Stimulated activated CD4-positive, alpha-beta T cell treated with anti-CD3 and anti-CD28 coated beads, Interleukin-15, amount 100 ng/mL, for 48 hours (primary cell): ENCODE measurements at regions not wholly inside any gene's neighbourhood (a gene's known extent, or its start where the extent isn't known, plus 50 kb on each side); places are given as distances from the start of the nearest gene placed in this dataset.
"Not testable (repeated sequence)": the region's sequence is repeated elsewhere in the genome, so short reads cannot be mapped to it uniquely, and the experiment has no call there.

Experiments
- DNase-seq, 2 donors: peaks; one replicate each; pipeline ENCODE4 v3.0.0-alpha.2; 2020; ENCODE audit warnings: low read depth in 2 of 2

- no peak for DNase-seq
These were observed 1094.0 kb downstream of the FSCB start for GRCh38 chr14:43413084-43413483.

GRCh38 chr14:43411841-43412240, 1095.2 kb downstream of the FSCB start:
- DNase-seq: no peak

DNA sequence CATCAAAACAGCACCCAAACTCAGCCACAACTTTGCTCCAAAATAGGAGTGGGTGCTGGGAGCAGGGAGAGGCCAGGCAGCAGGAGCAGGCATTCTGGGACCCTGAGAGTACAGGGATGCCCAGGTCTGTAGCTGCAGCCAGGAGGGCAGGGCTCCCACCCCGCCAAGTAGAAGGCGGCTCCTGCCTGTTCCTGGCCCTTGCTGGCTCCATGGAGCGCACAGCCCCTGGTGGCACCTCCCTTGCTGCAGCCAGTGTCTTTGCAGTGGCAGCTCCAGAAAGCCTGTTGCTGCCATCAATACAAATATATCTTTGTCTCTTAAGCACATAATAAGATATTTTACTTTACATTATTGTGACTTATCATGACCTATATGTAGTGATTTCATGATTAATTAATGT, 1096.5 kb downstream of the FSCB start:
- DNase-seq: no peak

- DNase-seq: no peak
These were observed 1098.6 kb downstream of the FSCB start for GRCh38 chr14:43408472-43408871.

DNA sequence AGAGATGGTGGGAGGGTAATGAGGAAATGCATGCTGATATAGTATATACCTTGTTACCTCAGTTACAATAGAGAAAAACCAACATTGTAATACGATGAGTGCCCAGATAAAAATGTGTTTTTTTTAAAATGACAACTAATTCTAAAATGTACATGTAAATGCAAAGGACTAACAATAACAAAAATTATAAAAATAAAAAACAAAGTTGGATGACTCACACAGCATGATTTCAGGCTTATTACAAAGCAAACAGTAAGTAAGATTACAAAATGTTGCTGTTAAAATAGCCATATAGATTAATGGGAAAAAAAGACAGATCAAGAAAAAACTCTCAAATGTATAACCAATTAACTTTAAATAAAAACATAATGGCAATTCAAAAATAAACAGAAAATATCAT, 1099.4 kb downstream of the FSCB start:
- no peak for DNase-seq

- DNase-seq: no peak
These were observed 1100.2 kb downstream of the FSCB start for GRCh38 chr14:43406931-43407330.

GRCh38 chr14:43399289-43399688, 1107.8 kb downstream of the FSCB start:
- no peak for DNase-seq

DNA sequence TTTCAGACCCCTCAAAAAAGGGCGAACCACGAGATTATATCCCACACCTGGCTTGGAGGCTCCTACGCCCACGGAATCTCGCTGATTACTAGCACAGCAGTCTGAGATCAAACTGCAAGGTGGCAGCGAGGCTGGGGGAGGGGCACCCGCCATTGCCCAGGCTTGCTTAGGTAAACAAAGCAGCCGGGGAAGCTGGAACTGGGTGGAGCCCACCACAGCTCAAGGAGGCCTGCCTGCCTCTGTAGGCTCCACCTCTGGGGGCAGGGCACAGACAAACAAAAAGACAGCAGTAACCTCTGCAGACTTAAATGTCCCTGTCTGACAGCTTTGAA, 1136.6 kb downstream of the FSCB start:
- DNase-seq: not testable (repeated sequence)

GRCh38 chr14:43369710-43370564, 1137.1 kb downstream of the FSCB start:
- no peak for DNase-seq

DNA sequence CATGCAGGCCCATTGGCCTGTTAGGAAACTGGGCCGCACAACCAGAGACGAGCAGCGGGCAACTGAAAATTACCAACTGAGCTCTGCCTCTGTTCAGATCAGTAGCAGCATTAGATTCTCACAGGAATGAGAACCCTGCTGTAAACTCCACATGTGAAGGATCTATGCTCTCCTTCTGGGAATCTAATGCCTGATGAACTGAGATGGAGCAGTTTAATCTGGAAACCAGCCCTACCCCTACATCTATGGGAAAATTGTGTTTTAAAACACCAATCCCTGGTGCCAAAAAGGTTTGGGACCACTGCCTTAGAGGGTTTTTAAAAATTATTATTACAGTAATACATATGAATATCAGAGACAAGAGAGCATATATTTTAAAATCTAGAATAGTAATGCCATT, 1144.5 kb downstream of the FSCB start:
- no peak for DNase-seq

- DNase-seq: no peak
These were observed 1145.3 kb downstream of the FSCB start for GRCh38 chr14:43361751-43362150.

GRCh38 chr14:43360239-43360638, 1146.8 kb downstream of the FSCB start:
- DNase-seq: no peak

- DNase-seq: no peak
These were observed 1147.8 kb downstream of the FSCB start for GRCh38 chr14:43359317-43359716.

DNA sequence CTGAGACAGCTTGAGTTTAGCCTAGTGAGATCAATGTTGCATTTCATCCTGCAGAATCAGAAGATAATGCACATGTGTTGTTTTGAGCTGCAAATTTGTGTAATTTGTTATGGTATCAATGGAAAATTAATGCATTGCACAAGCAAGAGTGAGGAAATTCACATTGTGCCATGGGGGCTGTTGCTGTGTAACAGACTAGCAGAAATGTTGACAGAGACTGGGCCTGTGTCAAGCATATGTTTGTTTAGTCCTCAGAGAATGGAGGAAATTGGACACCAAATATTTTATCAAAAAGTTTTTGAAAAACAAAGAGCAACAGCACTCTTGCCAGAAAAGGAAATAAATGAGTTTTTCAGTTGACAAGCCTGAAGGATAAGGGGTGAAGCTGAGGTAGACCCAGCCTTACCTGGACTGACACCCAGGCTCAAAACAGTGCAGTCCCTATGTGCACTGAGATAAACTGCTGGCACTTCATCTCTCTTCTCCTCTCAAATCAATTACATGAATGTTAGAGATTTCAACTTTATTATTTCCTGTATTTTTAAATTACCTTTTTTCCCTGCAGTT, 1150.0 kb downstream of the FSCB start:
- DNase-seq: no peak

GRCh38 chr14:43356382-43356781, 1150.7 kb downstream of the FSCB start:
- DNase-seq: no peak

DNA sequence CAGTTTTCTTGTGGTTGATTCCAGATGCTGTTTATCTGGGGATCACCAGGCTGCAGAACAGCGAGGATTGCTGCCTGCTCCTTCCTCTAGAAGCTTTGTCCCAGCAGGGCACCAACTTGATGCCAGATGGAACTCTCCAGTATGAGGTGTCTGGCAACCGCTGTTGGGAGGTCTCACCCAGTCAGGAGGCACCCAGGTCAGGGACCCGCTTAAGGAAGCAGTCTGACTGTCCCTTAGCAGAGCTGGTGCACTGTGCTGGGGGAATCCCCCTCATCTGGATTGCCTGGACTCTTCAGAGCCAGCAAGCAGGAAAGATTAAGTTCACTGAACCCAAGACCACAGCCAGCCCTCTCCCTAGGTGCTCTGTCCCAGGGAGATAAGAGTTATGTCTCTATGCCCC, 1165.2 kb downstream of the FSCB start:
- no peak for DNase-seq

- no peak for DNase-seq
These were observed 1168.4 kb downstream of the FSCB start for GRCh38 chr14:43338713-43339112.

GRCh38 chr14:43336351-43336750, 1170.7 kb downstream of the FSCB start:
- DNase-seq: no peak

DNA sequence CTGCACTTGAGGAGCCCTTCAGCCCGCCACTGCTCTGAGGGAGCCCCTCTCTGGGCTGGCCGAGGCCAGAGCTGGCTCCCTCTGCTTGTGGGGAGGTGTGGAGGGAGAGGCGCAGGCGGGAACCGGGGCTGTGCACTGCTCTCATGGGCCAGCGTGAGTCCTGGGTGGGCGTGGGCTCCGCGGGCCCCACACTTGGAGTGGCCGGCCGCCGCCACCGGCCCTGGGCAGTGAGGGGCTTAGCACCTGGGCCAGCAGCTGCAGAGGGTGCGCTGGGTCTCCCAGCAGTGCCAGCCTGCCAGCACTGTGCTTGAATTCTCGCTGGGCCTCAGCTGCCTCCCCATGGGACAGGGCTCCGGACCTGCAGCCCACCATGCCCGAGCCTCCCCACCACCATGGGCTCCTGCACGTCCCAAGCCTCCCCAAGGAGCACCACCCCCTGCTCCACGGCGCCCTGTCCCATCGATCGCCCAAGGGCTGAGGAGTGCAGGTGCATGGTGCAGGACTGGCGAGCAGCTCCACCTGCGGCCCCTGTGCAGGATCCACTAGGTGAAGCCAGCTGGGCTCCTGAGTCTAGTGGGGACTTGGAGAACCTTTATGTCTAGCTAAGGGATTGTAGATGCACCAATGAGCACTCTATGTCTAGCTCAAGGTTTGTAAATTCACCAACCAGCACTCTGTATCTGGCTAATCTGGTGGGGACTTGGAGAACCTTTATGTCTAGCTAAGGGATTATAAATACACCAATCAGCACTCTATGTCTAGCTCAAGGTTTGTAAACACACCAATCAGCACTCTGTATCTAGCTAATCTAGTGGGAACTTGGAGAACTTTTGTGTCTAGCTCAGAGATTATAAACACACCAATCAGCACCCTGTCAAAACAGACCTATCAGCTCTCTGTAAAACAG, 1180.3 kb downstream of the FSCB start:
- not testable (repeated sequence) for DNase-seq

GRCh38 chr14:43316427-43316826, 1190.7 kb downstream of the FSCB start:
- no peak for DNase-seq

DNA sequence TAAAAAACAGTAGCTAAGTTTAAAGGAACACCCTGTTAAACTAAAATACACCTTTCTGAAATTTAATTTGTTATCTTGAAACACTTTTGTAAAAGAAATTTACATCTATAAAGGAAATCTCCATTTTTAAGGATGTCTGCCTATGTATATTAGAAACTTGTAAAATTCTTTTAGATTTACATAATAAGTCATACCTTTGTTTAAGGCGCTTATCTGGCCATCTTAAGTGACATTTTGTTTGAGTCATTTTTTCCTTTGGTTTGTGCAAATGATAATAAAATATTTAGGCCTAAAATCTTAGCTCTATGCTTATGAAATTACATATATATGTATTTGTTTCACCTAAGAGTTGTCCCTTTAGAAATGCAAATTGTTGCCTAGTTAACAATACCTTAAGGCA, 1193.4 kb downstream of the FSCB start:
- DNase-seq: no peak

DNA sequence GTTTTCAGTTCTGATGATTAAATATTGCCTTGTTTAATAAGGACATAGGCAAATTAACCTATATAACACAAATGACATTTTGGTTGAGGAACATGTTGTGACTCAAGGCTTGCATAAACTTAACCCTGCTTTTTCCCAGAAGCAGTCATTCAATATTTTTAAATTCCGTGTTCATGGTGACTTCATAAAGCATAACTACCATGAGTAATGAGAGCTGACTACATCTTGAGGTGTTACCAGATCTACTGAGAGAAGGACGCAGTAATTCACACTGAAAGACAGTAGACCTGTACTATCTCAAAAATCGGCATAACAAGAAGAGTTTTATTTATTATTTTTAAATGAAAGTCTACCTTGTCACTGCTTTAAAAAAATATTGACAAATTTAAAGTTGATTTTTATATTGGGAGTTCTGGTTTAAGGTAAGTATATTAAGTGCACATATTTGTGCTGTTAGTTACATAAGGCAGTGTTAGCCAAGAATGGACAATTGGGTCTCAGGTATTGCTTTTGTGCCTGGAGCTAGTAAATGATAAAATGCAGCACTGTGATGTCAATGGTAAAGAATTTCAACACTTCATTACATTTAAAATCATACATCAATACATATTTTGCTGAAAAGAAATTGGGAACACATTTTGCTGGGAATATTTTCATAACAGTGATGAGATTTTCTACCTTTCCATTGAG, 1198.5 kb downstream of the FSCB start:
- no peak for DNase-seq
